SK-N-SH treated with all-trans-retinoic acid at 6 μM for 48 hours (cell line): ENCODE measurements at regions not wholly inside any gene's neighbourhood (a gene's known extent, or its start where the extent isn't known, plus 50 kb on each side); places are given as distances from the start of the nearest gene placed in this dataset.

Experiments used
- BACH2 ChIP-seq: fragments of 250-450 bp; sonication (Bioruptor Pico); IDR thresholded peaks from 2 replicates; pipeline ENCODE4 v1.9.0; 2021; ENCODE audit warnings: mild to moderate bottlenecking, borderline replicate concordance
- RARB ChIP-seq: fragments of 250-450 bp; sonication (Bioruptor Pico); IDR thresholded peaks from 2 replicates; pipeline ENCODE4 v1.8.0; 2021; ENCODE audit warnings: mild to moderate bottlenecking, moderate library complexity
- TOX ChIP-seq: fragments of 250-450 bp; sonication (Bioruptor Pico); IDR thresholded peaks from 2 replicates; pipeline ENCODE4 v1.8.0; 2021; ENCODE audit warnings: mild to moderate bottlenecking, moderate library complexity, borderline replicate concordance
- TF ChIP-seq, protein P1 (sequence below): fragments of 250-450 bp; sonication (Bioruptor Pico); IDR thresholded peaks from 2 replicates; pipeline ENCODE4 v1.8.0; 2020; ENCODE audit warnings: mild to moderate bottlenecking, moderate library complexity, borderline replicate concordance

DNA sequence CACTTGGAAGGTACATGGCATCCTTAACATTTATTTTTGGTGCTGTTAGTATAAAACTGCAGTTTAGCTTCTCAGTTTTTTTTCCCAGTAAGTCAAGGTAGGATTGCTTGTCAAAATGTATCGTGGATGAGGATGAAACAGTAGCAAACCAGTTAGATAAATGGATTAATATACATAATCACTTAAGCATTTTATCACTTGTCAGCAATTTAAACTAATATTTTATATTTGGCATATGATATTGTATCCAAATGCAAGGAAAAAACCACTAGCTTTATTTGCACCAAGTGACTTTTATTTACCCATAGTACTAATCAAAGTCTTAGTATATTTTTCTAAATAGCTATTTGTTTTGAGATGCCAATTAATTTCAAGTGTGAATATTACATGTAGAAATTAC is 137.7 kb upstream of the XIRP2 start:
- TF ChIP-seq TOX (CRISPR knock-in tag) (no peak), RARB (CRISPR knock-in tag) (no peak), BACH2 (CRISPR knock-in tag) (no peak)
- TF ChIP-seq, protein P1, sequence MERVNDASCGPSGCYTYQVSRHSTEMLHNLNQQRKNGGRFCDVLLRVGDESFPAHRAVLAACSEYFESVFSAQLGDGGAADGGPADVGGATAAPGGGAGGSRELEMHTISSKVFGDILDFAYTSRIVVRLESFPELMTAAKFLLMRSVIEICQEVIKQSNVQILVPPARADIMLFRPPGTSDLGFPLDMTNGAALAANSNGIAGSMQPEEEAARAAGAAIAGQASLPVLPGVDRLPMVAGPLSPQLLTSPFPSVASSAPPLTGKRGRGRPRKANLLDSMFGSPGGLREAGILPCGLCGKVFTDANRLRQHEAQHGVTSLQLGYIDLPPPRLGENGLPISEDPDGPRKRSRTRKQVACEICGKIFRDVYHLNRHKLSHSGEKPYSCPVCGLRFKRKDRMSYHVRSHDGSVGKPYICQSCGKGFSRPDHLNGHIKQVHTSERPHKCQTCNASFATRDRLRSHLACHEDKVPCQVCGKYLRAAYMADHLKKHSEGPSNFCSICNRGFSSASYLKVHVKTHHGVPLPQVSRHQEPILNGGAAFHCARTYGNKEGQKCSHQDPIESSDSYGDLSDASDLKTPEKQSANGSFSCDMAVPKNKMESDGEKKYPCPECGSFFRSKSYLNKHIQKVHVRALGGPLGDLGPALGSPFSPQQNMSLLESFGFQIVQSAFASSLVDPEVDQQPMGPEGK (CRISPR knock-in tag): no peak
